T-cell (primary cell): ENCODE measurements at regions not wholly inside any gene's neighbourhood (a gene's known extent, or its start where the extent isn't known, plus 50 kb on each side); places are given as distances from the start of the nearest gene placed in this dataset.

Experiments
- ATAC-seq, 4 experiments: fragments of 200-7000 bp in 3 of 4; fragments of 150-1000 bp in 1 of 4; cut with Tn5 transposase; replicated peaks in 1 of 4; 1 replicate in 3 of 4; 2 replicates in 1 of 4; pipeline ENCODE4 v1.10.0; 2021; ENCODE audit warnings: moderate library complexity in 3 of 4, mild to moderate bottlenecking in 2 of 4, moderate number of reproducible peaks in 1 of 4
- CTCF ChIA-PET, 2 donors: fragments of 300-600 bp; sonication (Branson Sonifier 250); formaldehyde crosslinking; loops; one replicate each; lab custom pipeline; 2022; ENCODE audit warnings: antibody characterized with exemption in 2 of 2; lab: Charles Lee
- POLR2A ChIA-PET, 2 donors: fragments of 300-600 bp; sonication (Branson Sonifier 250); formaldehyde crosslinking; loops; one replicate each; lab custom pipeline; 2022; ENCODE audit warnings: antibody characterized with exemption in 2 of 2; lab: Charles Lee
- DNase-seq, 35 experiments: peaks; one replicate each; pipeline versions ENCODE4 v3.0.0 to v3.0.0-alpha.2; 2013 to 2023
- H3K27ac ChIP-seq: one replicate; pipeline ENCODE4 v1.5.1; 2013; ENCODE audit warnings: low read length
- H3K27me3 ChIP-seq, 2 experiments: replicated peaks in 1 of 2; 1 replicate in 1 of 2; 2 replicates in 1 of 2; pipeline versions ENCODE4 v1.6.1 to v1.7.0; 2013; ENCODE audit warnings: low read length in 1 of 2, mixed read lengths in 1 of 2; ENCODE audit not compliant: control insufficient read depth in 2 of 2, insufficient read depth in 2 of 2; ENCODE audit errors: extremely low read depth in 1 of 2
- H3K36me3 ChIP-seq, 2 donors: 1 replicate in 1 of 2; 2 replicates in 1 of 2; pipeline versions ENCODE4 v1.6.1 to v1.7.0; 2013; ENCODE audit warnings: low read length in 1 of 2; ENCODE audit not compliant: control insufficient read depth in 2 of 2, insufficient read depth in 1 of 2; ENCODE audit errors: extremely low read depth in 1 of 2
- H3K4me1 ChIP-seq, 2 experiments: 1 replicate in 1 of 2; 2 replicates in 1 of 2; pipeline versions ENCODE4 v1.6.1 to v1.7.0; 2013; ENCODE audit warnings: low read length in 2 of 2, mixed read lengths in 1 of 2; ENCODE audit not compliant: insufficient read depth in 2 of 2, control insufficient read depth in 1 of 2; ENCODE audit errors: extremely low read depth in 1 of 2
- H3K4me3 ChIP-seq, 2 donors: 1 replicate in 1 of 2; 2 replicates in 1 of 2; pipeline versions ENCODE4 v1.5.1 to v1.7.0; 2013; ENCODE audit warnings: mild to moderate bottlenecking in 2 of 2, low read length in 1 of 2, moderate library complexity in 1 of 2; ENCODE audit not compliant: control insufficient read depth in 1 of 2; ENCODE audit errors: extremely low read depth in 1 of 2
- H3K9me3 ChIP-seq: 2 replicates; pipeline ENCODE4 v1.7.0; 2013
- H3K27ac Mint-ChIP-seq, 2 donors: one replicate each; pipeline ENCODE4 v1.8.0; 2020 to 2021; ENCODE audit warnings: mild to moderate bottlenecking in 2 of 2, mixed read lengths in 2 of 2
- H3K27me3 Mint-ChIP-seq, 2 donors: one replicate each; pipeline ENCODE4 v1.8.0; 2021 to 2022; ENCODE audit warnings: mixed read lengths in 2 of 2
- H3K36me3 Mint-ChIP-seq: one replicate; pipeline ENCODE4 v1.8.0; 2021; ENCODE audit warnings: mixed read lengths
- H3K4me1 Mint-ChIP-seq, 3 donors: one replicate each; pipeline ENCODE4 v1.8.0; 2020 to 2022; ENCODE audit warnings: mixed read lengths in 3 of 3, mild to moderate bottlenecking in 1 of 3
- H3K4me3 Mint-ChIP-seq, 3 donors: one replicate each; pipeline ENCODE4 v1.8.0; 2020 to 2022; ENCODE audit warnings: mild to moderate bottlenecking in 3 of 3, mixed read lengths in 3 of 3, moderate library complexity in 3 of 3
- H3K9me3 Mint-ChIP-seq, 3 donors: one replicate each; pipeline ENCODE4 v1.8.0; 2020 to 2022; ENCODE audit warnings: mixed read lengths in 3 of 3
- WGBS: methylation state at CpG from one replicate; pipeline ENCODE4 v1.1.5; 2013; ENCODE audit warnings: missing lambda C conversion rate; ENCODE audit not compliant: insufficient coverage; 5-methylcytosine and 5-hydroxymethylcytosine counted together

DNA sequence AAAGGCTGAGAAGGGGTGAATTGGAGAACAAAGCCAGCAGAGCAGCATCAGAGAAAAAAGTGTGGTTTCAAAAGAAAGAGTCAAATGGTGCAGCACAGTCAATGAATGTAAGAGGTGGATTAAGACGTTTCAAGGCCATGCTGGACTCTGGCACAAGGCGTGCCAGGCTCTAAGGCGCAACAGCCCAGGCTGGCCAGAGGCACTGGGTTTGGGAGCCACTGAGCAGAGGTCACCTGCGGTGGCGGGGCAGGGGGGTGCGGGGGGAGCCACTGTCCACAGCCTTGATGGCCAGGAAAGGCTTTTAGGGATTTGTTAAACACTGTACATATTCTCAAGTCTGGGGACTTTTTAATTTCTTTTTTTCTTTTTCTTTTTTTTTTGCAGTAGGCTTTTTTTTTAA is 222.5 kb upstream of the FAT1 start:
- POLR2A ChIA-PET: no interaction called here
- Mint-ChIP-seq H3K9me3 (peaks cover 0 to 28% (median 5%) of the 10 kb centered on the region in 3 donors), H3K4me1 (no peaks in the 10 kb centered on the region), H3K27me3 (no peaks in the 10 kb centered on the region), H3K36me3 (no peaks in the 10 kb centered on the region), H3K4me3 (no peak overlapping the region), H3K27ac (no peak overlapping the region)
- Histone ChIP-seq H3K9me3 (no peaks in the 10 kb centered on the region), H3K36me3 (no peaks in the 10 kb centered on the region), H3K4me3 (no peak overlapping the region), H3K4me1 (no peaks in the 10 kb centered on the region), H3K27me3 (no peaks in the 10 kb centered on the region), H3K27ac (no peak overlapping the region)
- no peak for ATAC-seq
- 100% methylated on average over 3 of the region's 6 CpGs for WGBS
- DNase-seq: no peak
- CTCF ChIA-PET: no interaction called here

DNA sequence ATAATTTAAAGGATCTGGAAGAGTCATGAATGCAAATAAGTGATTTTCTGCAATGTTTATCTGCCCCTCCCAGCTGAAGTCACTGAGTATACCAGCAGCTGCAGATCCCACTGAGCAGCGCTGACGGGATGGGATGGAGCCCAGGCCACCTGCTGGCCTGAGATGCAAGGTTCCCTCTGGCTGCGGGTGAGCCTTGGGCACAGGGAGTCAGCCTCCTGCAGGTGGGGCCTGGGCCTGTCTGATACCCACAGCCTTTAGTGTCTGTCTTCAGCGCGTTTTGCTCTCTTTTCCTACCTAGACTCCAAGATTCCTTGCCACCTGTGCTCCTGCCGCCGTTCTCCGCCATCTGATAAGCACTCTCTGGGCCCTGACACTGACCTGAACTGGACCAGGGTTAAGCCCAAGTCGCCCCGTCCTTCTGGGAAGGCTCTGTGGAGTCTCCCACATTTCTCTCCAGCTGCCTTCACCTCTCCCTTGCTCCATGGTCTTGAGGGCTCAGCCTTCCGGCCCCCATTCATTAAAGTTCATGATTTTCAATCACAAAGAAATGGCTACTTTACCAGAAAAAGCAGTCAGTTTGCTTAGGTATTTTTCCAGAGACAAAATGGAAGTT is 223.1 kb upstream of the FAT1 start:
- ATAC-seq: no peak
- H3K4me3 Mint-ChIP-seq: no peak overlapping the region
- H3K27ac Mint-ChIP-seq: no peak overlapping the region

DNA sequence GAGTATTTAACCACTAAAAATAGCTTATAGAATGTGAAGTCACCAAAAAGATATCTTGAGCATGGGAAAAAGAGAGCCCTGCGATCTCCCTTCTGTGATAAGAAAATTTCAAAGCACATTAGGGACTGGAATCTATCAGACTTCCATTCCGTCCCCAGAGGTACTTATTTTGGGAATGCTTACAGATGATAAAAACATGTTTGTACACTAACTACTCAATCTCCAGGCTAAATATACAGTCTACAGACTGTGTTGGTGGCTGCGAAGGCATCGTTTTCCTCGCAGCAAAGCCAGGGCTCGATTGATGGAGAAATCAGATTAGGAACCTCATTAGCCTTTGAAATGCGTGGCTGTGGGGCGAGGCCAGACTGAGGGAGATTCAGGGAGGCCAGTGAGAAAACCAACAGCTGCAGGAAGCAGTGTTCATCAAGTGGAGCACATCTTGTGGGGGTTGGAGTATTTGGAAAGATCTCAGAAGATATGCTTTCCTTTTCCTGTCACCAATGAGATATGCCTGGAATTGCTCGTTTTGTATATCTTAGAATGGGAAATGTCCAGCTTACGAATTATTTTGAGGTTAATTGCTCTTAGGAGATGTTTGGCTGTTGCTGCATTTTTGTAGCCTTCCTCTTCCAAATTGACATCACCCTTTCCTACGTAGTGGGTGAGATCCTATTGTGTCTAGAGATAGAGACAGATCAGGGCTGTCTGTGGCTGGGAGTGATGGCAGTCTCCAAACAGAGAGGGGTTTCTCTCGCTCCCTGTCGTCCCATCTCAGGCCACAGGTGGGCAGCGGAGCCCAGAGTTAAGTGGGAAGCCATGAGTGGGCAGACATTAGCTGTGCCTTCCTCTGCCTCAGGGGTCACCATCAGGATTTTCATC is 224.9 kb upstream of the FAT1 start:
- ATAC-seq (no peak), DNase-seq (no peak)
- Mint-ChIP-seq H3K4me1 (no peaks in the 10 kb centered on the region), H3K27me3 (no peaks in the 10 kb centered on the region), H3K4me3 (no peak overlapping the region), H3K27ac (no peak overlapping the region), H3K36me3 (no peaks in the 10 kb centered on the region), H3K9me3 (peaks cover 0 to 26% (median 8%) of the 10 kb centered on the region in 3 donors)
- H3K4me3 ChIP-seq: no peak overlapping the region
- WGBS: 42% methylated on average over 9 of the region's 14 CpGs
- ChIA-PET POLR2A (no interaction called here), CTCF (no interaction called here)
- H3K27ac ChIP-seq: no peak overlapping the region
- H3K27me3 ChIP-seq: no peaks in the 10 kb centered on the region
- H3K36me3 ChIP-seq: no peaks in the 10 kb centered on the region
- no peaks in the 10 kb centered on the region for H3K9me3 ChIP-seq
- H3K4me1 ChIP-seq: no peaks in the 10 kb centered on the region

More for the DNA sequence above, 223.1 kb upstream of the FAT1 start:
- H3K4me1 ChIP-seq: no peaks in the 10 kb centered on the region
- no peaks in the 10 kb centered on the region for H3K27me3 ChIP-seq
- no peaks in the 10 kb centered on the region for H3K36me3 ChIP-seq
- Mint-ChIP-seq H3K36me3 (no peaks in the 10 kb centered on the region), H3K27me3 (no peaks in the 10 kb centered on the region), H3K4me1 (no peaks in the 10 kb centered on the region), H3K9me3 (peaks cover 0 to 34% (median 8%) of the 10 kb centered on the region in 3 donors)
- no peak for DNase-seq
- H3K9me3 ChIP-seq: no peaks in the 10 kb centered on the region
- H3K4me3 ChIP-seq: no peak overlapping the region
- ChIA-PET CTCF (no interaction called here), POLR2A (interaction anchor here in 1 of 2 donors (0.6 kb wide), 1 partner anchor 123 kb away, joined by 6 read pairs; no protein-coding TSS in a partner anchor)
- H3K27ac ChIP-seq: no peak overlapping the region
- 82% methylated on average over 8 of the region's 11 CpGs for WGBS

DNA sequence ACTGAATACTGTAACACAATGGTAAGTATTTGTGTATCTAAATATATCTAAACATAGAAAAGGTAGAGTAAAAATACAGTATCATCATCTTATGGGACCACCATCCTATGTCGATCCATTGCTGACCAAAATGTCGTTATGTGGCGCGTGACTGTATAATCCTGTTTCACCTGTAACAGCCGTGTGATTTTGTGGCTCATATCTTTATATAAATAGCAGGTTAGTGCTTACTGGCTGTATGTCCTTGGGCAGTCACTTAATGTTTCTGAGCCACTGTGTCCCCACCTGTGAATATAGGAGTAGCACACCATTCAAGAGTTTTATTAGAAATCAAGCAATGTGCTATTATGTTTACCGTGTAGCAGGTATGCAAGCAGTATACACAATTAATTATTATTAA is 226.2 kb upstream of the FAT1 start:
- no peaks in the 10 kb centered on the region for H3K4me1 Mint-ChIP-seq

DNA sequence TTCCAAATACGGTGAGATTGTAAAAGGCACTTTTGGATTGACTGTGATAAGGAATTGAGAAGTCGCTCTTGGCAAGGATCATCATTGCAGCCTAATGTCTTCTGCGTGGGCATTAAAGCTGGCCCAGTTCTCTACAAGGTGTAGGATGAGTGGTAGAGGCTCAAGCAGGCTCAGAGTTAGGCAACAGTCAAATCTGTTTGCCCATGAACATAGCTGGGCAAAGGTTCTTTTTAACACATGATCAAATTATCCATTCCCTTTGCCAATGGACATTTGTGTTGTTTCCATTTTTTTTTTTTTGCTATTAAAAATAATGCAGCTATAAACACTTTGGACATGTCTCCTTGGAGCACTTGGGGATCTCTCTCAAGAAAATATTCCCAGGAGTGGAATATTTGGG is 229.1 kb upstream of the FAT1 start:
- no peak for DNase-seq
- WGBS: 94% methylated on average over 3 of the region's 3 CpGs
- Mint-ChIP-seq H3K27ac (no peak overlapping the region), H3K4me1 (no peaks in the 10 kb centered on the region), H3K36me3 (no peaks in the 10 kb centered on the region), H3K9me3 (peaks cover 0 to 12% (median 9%) of the 10 kb centered on the region in 3 donors), H3K4me3 (no peak overlapping the region), H3K27me3 (no peaks in the 10 kb centered on the region)
- Histone ChIP-seq H3K36me3 (no peaks in the 10 kb centered on the region), H3K27me3 (no peaks in the 10 kb centered on the region), H3K27ac (no peak overlapping the region), H3K4me3 (no peak overlapping the region), H3K4me1 (no peaks in the 10 kb centered on the region), H3K9me3 (no peaks in the 10 kb centered on the region)
- ATAC-seq: no peak
- ChIA-PET CTCF (no interaction called here), POLR2A (no interaction called here)

More for the DNA sequence above, 226.2 kb upstream of the FAT1 start:
- Mint-ChIP-seq H3K27me3 (no peaks in the 10 kb centered on the region), H3K36me3 (no peaks in the 10 kb centered on the region), H3K27ac (no peak overlapping the region), H3K4me3 (no peak overlapping the region), H3K9me3 (peaks cover 0 to 22% (median 8%) of the 10 kb centered on the region in 3 donors)
- ChIA-PET POLR2A (no interaction called here), CTCF (no interaction called here)
- H3K36me3 ChIP-seq: no peaks in the 10 kb centered on the region
- no peak for ATAC-seq
- no peak overlapping the region for H3K4me3 ChIP-seq
- no CpG with 5 or more reads among the region's 6 CpGs for WGBS
- no peaks in the 10 kb centered on the region for H3K27me3 ChIP-seq
- H3K27ac ChIP-seq: no peak overlapping the region
- no peaks in the 10 kb centered on the region for H3K4me1 ChIP-seq
- H3K9me3 ChIP-seq: no peaks in the 10 kb centered on the region
- DNase-seq: no peak

DNA sequence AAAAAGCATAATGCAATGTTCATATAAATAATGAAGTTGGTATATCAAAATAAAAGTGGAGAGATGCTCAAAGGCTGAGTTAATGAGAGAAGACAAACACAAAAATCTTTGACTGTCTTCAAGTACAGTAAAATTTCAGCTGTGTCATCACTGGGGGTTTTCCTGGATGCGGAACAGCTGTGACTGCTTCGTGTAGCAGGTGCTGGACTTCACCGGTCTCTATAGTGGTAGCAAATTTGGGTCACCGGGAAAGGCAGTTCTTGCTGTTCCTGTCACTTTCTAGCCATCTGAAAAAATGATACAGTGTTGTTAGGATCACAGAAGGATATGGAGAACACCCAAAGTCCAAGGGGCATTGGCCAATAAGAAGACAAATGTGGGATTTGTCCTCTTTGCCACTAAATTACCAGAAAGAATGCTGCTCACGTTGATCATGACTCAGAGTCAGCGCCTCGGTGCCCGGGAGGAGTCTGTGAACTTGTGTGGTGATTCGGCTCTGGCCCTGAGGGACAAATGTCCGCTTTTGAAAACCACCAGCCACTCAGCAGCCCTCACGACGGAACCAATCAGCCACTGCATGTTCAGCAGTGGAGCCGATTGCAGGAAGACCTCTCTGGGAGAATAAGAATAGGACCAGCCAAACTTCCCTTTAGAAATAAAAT is 230.1 kb upstream of the FAT1 start:
- Histone ChIP-seq H3K27me3 (no peaks in the 10 kb centered on the region), H3K36me3 (no peaks in the 10 kb centered on the region), H3K27ac (no peak overlapping the region), H3K4me1 (no peaks in the 10 kb centered on the region), H3K4me3 (no peak overlapping the region), H3K9me3 (no peaks in the 10 kb centered on the region)
- ATAC-seq (no peak), DNase-seq (no peak)
- CTCF ChIA-PET: no interaction called here
- Mint-ChIP-seq H3K36me3 (no peaks in the 10 kb centered on the region), H3K27ac (no peak overlapping the region), H3K27me3 (no peaks in the 10 kb centered on the region), H3K4me3 (no peak overlapping the region), H3K4me1 (no peaks in the 10 kb centered on the region), H3K9me3 (peaks cover 0 to 15% (median 9%) of the 10 kb centered on the region in 3 donors)
- POLR2A ChIA-PET: no interaction called here
- 91% methylated on average over 4 of the region's 13 CpGs for WGBS
